ENCODE measurements at regions not wholly inside any gene's neighbourhood (a gene's known extent, or its start where the extent isn't known, plus 50 kb on each side); places are given as distances from the start of the nearest gene placed in this dataset.
A peak's percentile ranks its signal among the peaks of the same experiment; 100 is the strongest.

DNA sequence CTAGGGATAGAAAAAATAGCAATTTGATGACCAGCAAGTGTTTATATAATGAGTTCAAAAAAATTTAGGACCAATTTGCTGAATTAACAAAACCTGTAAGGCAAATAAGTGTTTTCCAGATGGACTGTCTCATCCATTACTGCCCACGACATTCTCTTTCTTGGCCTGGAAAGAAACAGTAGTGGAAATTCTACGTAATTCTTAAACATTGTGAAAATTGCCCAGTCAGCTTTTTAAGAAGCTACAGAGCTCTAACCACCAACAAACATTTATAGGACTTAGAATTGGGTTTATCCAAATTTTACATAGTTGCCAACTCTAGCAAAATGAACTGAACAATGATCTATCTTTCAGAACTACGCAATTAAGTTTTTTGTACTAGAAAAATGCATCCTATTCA is 227.7 kb upstream of the PEX5L start:
- Histone ChIP-seq H3K9me3 (replicated peaks; ENCODE audit: low read length) (no peaks in the 10 kb centered on the region), H3K4me1 (ENCODE audit: control insufficient read depth, insufficient read depth, low read length) (no peaks in the 10 kb centered on the region), H3K4me3 (ENCODE audit: low read length) (no peak overlapping the region), H3K9ac (ENCODE audit: low read depth, low read length) (no peak overlapping the region), H3K4me2 (ENCODE audit: low read length) (no peak overlapping the region), H3K27me3 (ENCODE audit: control insufficient read depth, insufficient read depth, low read length) (no peaks in the 10 kb centered on the region), H3K36me3 (ENCODE audit: insufficient read depth, low read length) (no peaks in the 10 kb centered on the region)

DNA sequence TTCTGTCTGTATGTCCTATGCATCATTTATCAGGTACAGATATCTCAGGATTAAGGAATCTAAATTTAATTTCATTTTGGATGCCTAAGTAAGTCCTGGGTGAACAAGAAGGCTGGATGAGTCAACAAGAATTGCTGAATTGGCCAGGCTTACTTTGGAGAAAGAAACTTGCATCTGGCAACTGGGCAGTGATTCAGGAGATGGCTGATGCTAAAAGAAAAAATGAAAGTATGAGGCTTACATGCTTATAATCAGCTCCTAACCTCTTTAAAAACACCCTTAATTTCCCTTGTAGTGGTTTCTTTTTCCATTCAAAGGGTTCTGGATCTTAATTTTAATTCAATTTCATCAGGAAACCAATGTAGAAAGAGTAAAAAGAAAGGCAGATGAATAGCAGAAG is 228.8 kb upstream of the PEX5L start:
- H3K27me3 ChIP-seq (ENCODE audit: control insufficient read depth, insufficient read depth, low read length): no peaks in the 10 kb centered on the region
- H3K4me2 ChIP-seq (ENCODE audit: low read length): peak overlapping the region; percentile 23
- no peak overlapping the region for H3K9ac ChIP-seq (ENCODE audit: low read depth, low read length)
- H3K9me3 ChIP-seq (replicated peaks; ENCODE audit: low read length): no peaks in the 10 kb centered on the region
- no peak overlapping the region for H3K4me3 ChIP-seq (ENCODE audit: low read length)
- no peaks in the 10 kb centered on the region for H3K36me3 ChIP-seq (ENCODE audit: insufficient read depth, low read length)
- H3K4me1 ChIP-seq (ENCODE audit: control insufficient read depth, insufficient read depth, low read length): no peaks in the 10 kb centered on the region

DNA sequence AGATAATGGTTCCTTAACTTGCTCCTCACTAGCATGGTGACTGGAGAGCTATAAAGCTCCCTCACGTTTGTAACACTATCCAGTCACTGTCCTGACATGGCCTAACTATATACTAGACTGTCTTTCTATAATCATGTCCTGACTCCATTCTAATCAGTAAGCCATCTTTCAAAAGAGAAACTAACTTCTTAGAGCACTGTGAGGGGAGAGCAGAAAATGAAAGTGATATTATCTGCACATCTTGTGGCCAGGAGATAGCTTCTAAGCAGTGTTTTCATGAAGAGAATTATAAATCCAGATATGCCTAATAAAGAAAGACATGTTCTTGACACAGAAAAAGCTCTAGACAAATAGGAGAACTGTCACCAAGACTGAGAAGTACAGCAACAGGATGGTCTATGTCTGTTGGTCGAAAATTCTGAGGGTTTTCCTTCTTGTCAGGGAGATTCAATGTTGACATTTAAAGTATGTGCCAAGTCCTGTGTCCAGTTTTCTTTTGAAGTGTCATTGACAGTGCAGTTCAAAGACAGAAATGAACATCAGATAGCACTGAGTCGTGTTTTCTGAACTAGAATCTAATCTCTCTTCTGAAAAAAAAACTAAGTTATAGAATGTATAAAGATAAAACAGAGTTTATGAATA is 230.6 kb upstream of the PEX5L start:
- no peak overlapping the region for H3K4me3 ChIP-seq (ENCODE audit: low read length)
- no peak overlapping the region for H3K9ac ChIP-seq (ENCODE audit: low read depth, low read length)
- peak overlapping the region; percentile 37 for H3K4me2 ChIP-seq (ENCODE audit: low read length)
- H3K9me3 ChIP-seq (replicated peaks; ENCODE audit: low read length): no peaks in the 10 kb centered on the region
- H3K4me1 ChIP-seq (ENCODE audit: control insufficient read depth, insufficient read depth, low read length): no peaks in the 10 kb centered on the region
- no peaks in the 10 kb centered on the region for H3K36me3 ChIP-seq (ENCODE audit: insufficient read depth, low read length)
- H3K27me3 ChIP-seq (ENCODE audit: control insufficient read depth, insufficient read depth, low read length): no peaks in the 10 kb centered on the region

DNA sequence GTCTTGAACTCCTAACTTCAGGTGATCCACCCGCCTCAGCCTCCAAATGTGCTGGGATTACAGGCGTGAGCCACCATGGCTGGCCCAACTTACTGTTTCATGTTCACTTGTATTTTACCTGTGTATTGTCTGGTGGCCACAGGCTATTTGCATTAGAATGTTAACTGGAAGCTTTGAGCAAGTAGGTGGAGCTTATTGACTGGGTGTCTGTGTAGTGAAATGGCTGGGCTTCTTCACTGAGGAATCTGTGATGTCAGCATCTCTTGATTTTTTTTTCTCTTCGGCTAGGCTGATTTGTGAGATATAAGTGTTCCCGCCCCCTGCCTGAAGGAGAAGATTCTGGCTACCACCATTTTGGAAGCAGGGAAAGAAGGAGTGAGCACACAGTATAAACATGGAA is 237.8 kb upstream of the PEX5L start:
- H3K4me1 ChIP-seq (ENCODE audit: control insufficient read depth, insufficient read depth, low read length): peaks cover 23% of the 10 kb centered on the region
- no peaks in the 10 kb centered on the region for H3K36me3 ChIP-seq (ENCODE audit: insufficient read depth, low read length)
- no peak overlapping the region for H3K4me2 ChIP-seq (ENCODE audit: low read length)
- no peaks in the 10 kb centered on the region for H3K27me3 ChIP-seq (ENCODE audit: control insufficient read depth, insufficient read depth, low read length)
- no peaks in the 10 kb centered on the region for H3K9me3 ChIP-seq (replicated peaks; ENCODE audit: low read length)
- no peak overlapping the region for H3K4me3 ChIP-seq (ENCODE audit: low read length)
- no peak overlapping the region for H3K9ac ChIP-seq (ENCODE audit: low read depth, low read length)

DNA sequence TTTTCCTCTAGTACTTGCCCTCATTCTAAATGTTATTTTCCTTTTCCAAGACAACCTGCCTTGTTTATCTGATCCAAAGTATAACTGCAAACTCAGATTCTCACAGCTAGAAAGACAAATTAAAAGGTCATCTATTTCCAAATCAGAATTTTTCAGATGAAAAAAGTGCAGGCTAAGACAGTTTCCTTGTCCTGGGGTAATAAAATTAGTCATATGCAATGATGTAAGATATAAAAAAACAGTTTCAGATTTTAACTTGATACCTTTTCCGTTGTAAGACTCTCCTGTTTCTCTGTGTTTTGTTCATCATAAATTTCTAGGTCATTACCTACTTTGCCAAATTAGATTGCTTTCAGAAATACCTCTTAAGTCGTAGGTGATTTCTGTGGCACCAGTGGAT is 238.4 kb upstream of the PEX5L start:
- H3K4me3 ChIP-seq (ENCODE audit: low read length): no peak overlapping the region
- no peaks in the 10 kb centered on the region for H3K36me3 ChIP-seq (ENCODE audit: insufficient read depth, low read length)
- peaks cover 26% of the 10 kb centered on the region for H3K4me1 ChIP-seq (ENCODE audit: control insufficient read depth, insufficient read depth, low read length)
- H3K4me2 ChIP-seq (ENCODE audit: low read length): no peak overlapping the region
- no peaks in the 10 kb centered on the region for H3K9me3 ChIP-seq (replicated peaks; ENCODE audit: low read length)
- H3K27me3 ChIP-seq (ENCODE audit: control insufficient read depth, insufficient read depth, low read length): no peaks in the 10 kb centered on the region
- no peak overlapping the region for H3K9ac ChIP-seq (ENCODE audit: low read depth, low read length)

DNA sequence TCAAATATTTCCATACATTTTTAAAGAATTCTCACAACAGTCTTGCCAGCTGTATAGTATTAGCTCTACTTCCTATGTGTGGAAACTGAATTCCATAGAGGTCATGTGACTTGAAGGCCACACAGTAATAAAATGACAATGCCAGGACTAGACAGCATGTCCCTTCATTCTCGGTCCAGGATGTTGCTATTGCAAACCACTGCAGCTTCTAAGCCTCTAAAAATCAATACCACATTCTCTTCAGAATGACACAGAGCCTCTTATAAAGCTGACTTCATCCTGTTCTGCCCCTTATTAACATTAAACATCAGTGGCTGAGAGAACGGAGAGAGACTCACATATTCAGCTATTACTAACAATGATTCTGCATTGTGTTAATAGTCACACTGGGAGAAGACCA is 240.3 kb upstream of the PEX5L start:
- H3K9me3 ChIP-seq (replicated peaks; ENCODE audit: low read length): no peaks in the 10 kb centered on the region
- peaks cover 33% of the 10 kb centered on the region for H3K4me1 ChIP-seq (ENCODE audit: control insufficient read depth, insufficient read depth, low read length)
- H3K27me3 ChIP-seq (ENCODE audit: control insufficient read depth, insufficient read depth, low read length): no peaks in the 10 kb centered on the region
- no peak overlapping the region for H3K4me2 ChIP-seq (ENCODE audit: low read length)
- no peak overlapping the region for H3K4me3 ChIP-seq (ENCODE audit: low read length)
- H3K36me3 ChIP-seq (ENCODE audit: insufficient read depth, low read length): no peaks in the 10 kb centered on the region
- H3K9ac ChIP-seq (ENCODE audit: low read depth, low read length): no peak overlapping the region

DNA sequence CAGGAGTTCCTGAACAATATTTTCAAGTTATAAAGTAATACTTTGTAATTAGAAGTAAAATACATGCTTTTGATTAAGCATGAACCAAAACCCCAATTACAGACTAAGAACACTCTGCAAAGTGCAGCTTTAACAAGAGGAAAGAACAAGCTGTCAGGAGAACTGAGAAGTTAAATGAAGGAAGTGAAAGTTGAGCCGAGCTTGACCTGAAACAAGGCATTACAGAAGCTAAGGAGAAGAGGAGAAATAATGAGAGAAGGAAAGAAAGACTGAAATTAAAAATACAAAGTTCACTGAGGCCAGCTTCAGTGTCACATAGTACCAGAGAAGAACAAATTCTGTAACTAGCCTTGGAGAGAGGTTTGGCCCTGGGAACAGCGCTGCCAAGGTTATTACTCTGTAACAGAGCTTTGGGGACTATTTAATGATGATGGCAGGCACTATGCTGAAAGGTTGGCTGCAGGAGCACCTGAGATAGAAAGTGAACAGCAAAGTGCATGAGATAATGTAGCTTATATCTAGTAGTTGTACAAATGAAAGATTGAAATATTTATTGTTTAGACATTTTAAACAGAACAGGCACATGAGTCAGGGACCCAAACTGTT is 241.9 kb upstream of the PEX5L start:
- peaks cover 33% of the 10 kb centered on the region for H3K4me1 ChIP-seq (ENCODE audit: control insufficient read depth, insufficient read depth, low read length)
- no peaks in the 10 kb centered on the region for H3K36me3 ChIP-seq (ENCODE audit: insufficient read depth, low read length)

DNA sequence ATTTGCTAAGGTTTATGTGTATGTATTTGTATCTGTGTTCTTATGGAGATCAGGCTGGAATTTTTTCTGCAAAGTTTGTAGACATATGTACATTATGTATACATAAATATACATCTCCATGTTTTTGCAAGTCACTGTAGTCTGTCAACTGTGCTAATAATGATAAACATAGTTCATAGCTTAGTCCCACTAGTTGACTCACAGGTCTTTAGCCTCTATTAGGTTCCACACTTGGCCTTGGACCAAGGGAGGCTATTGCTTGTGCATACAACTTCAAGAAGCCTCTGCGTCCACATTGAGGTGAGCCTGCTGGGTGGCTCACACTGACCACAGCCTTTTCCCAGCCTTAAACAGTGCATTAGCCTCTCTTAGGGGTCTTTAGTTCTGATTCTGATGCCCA is 243.8 kb upstream of the PEX5L start:
- Histone ChIP-seq H3K9ac (ENCODE audit: low read depth, low read length) (no peak overlapping the region), H3K9me3 (replicated peaks; ENCODE audit: low read length) (no peaks in the 10 kb centered on the region), H3K4me3 (ENCODE audit: low read length) (no peak overlapping the region), H3K4me2 (ENCODE audit: low read length) (no peak overlapping the region), H3K4me1 (ENCODE audit: control insufficient read depth, insufficient read depth, low read length) (peaks cover 37% of the 10 kb centered on the region), H3K36me3 (ENCODE audit: insufficient read depth, low read length) (no peaks in the 10 kb centered on the region), H3K27me3 (ENCODE audit: control insufficient read depth, insufficient read depth, low read length) (no peaks in the 10 kb centered on the region)

More for the DNA sequence above, 241.9 kb upstream of the PEX5L start:
- no peak overlapping the region for H3K4me2 ChIP-seq (ENCODE audit: low read length)
- no peaks in the 10 kb centered on the region for H3K27me3 ChIP-seq (ENCODE audit: control insufficient read depth, insufficient read depth, low read length)
- H3K9me3 ChIP-seq (replicated peaks; ENCODE audit: low read length): no peaks in the 10 kb centered on the region
- H3K4me3 ChIP-seq (ENCODE audit: low read length): no peak overlapping the region
- no peak overlapping the region for H3K9ac ChIP-seq (ENCODE audit: low read depth, low read length)

DNA sequence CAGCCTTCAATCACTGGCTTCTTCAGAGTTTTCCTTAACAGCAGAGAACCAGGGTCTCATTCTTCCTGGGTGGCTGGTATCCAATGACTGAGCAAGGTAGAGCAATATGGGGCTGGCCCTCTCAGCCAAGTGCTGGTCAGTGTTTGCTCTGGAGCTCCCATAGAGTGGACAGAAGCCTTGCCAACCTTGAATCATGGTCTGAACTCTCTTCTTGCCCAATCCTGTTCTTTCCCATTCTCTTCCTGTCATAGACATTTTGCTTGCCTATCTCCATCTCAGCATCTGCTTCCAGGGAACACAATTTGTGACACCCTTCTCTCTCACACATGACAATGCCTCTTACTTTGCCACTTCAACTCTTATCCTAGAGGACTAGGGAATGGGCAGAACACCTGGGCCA is 245.6 kb upstream of the PEX5L start:
- Histone ChIP-seq H3K9me3 (replicated peaks; ENCODE audit: low read length) (no peaks in the 10 kb centered on the region), H3K4me2 (ENCODE audit: low read length) (no peak overlapping the region), H3K27me3 (ENCODE audit: control insufficient read depth, insufficient read depth, low read length) (no peaks in the 10 kb centered on the region), H3K9ac (ENCODE audit: low read depth, low read length) (no peak overlapping the region), H3K36me3 (ENCODE audit: insufficient read depth, low read length) (no peaks in the 10 kb centered on the region), H3K4me3 (ENCODE audit: low read length) (no peak overlapping the region), H3K4me1 (ENCODE audit: control insufficient read depth, insufficient read depth, low read length) (peaks cover 26% of the 10 kb centered on the region)

DNA sequence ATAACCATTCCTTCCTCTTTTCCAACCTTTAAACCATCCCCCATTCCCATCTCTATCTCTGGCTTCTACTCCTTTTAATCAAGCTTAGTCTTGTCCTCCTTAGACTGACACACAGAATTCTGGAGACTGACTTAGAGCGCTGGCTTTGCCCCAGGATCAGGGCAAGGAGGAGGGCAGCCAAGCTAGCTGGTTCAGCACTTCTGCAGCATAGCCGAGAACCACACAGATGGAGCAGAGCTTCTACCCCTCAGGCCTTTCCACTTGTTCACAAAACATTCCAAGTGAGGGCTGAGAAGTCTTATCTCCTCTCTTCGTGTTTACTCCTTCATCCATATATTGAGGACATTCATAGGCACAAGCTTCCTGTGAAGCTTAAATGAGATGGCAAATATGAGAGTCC is 246.5 kb upstream of the PEX5L start:
- no peaks in the 10 kb centered on the region for H3K36me3 ChIP-seq (ENCODE audit: insufficient read depth, low read length)
- H3K9me3 ChIP-seq (replicated peaks; ENCODE audit: low read length): no peaks in the 10 kb centered on the region

DNA sequence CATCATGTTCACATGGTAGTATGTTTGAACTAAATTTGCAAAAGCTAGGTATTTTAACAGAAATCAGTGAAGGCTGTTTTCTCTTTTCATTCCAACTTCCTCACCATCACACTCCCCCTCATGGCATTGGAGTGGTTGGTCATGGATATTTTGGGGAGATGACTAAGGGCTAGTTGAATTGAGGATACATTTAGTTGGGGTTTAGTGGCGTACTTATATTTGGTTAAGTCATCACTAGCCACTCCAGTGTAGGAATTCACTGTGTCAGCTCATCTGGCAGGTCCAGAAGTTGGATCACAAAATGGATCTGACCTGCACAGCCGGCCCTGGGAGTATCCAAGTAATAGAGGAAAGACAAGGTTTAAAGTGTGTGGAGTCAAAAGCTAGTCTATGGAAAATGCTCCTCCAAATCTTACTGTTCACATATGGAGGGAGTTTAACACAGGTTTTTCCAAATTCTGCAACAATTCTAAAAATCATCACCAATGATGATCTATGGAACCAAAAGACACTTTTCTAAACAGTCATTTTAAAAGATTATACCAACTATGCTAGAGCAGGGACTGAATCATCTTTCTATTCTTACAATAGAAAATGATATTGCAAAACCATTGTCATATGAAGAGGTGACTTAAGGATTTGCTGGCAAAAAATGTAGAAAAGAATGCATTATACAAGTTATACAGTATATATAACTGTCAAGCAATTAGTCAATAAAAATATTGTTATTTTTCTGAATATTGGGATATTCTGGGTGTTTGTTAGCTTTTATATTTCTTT is 247.8 kb upstream of the PEX5L start:
- H3K4me3 ChIP-seq (ENCODE audit: low read length): no peak overlapping the region
- H3K9me3 ChIP-seq (replicated peaks; ENCODE audit: low read length): no peaks in the 10 kb centered on the region
- H3K36me3 ChIP-seq (ENCODE audit: insufficient read depth, low read length): no peaks in the 10 kb centered on the region
- peaks cover 25% of the 10 kb centered on the region for H3K4me1 ChIP-seq (ENCODE audit: control insufficient read depth, insufficient read depth, low read length)
- no peaks in the 10 kb centered on the region for H3K27me3 ChIP-seq (ENCODE audit: control insufficient read depth, insufficient read depth, low read length)
- no peak overlapping the region for H3K9ac ChIP-seq (ENCODE audit: low read depth, low read length)
- no peak overlapping the region for H3K4me2 ChIP-seq (ENCODE audit: low read length)

More for the DNA sequence above, 246.5 kb upstream of the PEX5L start:
- Histone ChIP-seq H3K4me1 (ENCODE audit: control insufficient read depth, insufficient read depth, low read length) (peaks cover 25% of the 10 kb centered on the region), H3K4me3 (ENCODE audit: low read length) (no peak overlapping the region), H3K27me3 (ENCODE audit: control insufficient read depth, insufficient read depth, low read length) (no peaks in the 10 kb centered on the region), H3K9ac (ENCODE audit: low read depth, low read length) (no peak overlapping the region), H3K4me2 (ENCODE audit: low read length) (no peak overlapping the region)

Data from skeletal muscle satellite cell (primary cell).